CD4-positive, CD25-positive, alpha-beta regulatory T cell (primary cell): ENCODE measurements at regions not wholly inside any gene's neighbourhood (a gene's known extent, or its start where the extent isn't known, plus 50 kb on each side); places are given as distances from the start of the nearest gene placed in this dataset.

Source experiments
- ATAC-seq, 2 donors: fragments of 150-1000 bp; cut with Tn5 transposase; one replicate each; pipeline ENCODE4 v1.10.0; 2021; ENCODE audit warnings: low read depth in 2 of 2, moderate number of reproducible peaks in 2 of 2, moderate library complexity in 1 of 2
- DNase-seq, 3 donors: peaks; one replicate each; pipeline versions ENCODE4 v3.0.0 to v3.0.0-alpha.2; 2012 to 2022; ENCODE audit warnings: mixed read lengths in 1 of 3
- H3K27ac ChIP-seq: one replicate; pipeline ENCODE4 v1.7.0; 2013; ENCODE audit warnings: mild to moderate bottlenecking, low read length; ENCODE audit not compliant: insufficient read depth, poor library complexity, severe bottlenecking
- H3K27me3 ChIP-seq: one replicate; pipeline ENCODE4 v1.7.0; 2013; ENCODE audit warnings: low read length; ENCODE audit not compliant: control insufficient read depth, insufficient read depth
- H3K36me3 ChIP-seq: one replicate; pipeline ENCODE4 v1.7.0; 2013; ENCODE audit warnings: mild to moderate bottlenecking, low read length, moderate library complexity; ENCODE audit not compliant: control insufficient read depth, insufficient read depth
- H3K4me1 ChIP-seq: 2 replicates; pipeline ENCODE4 v1.7.0; 2013; ENCODE audit warnings: mild to moderate bottlenecking, low read length; ENCODE audit not compliant: insufficient read depth, control insufficient read depth, poor library complexity, severe bottlenecking
- H3K4me3 ChIP-seq: one replicate; pipeline ENCODE4 v1.7.0; 2013; ENCODE audit warnings: low read depth, mild to moderate bottlenecking, low read length, moderate library complexity
- H3K9me3 ChIP-seq, 2 experiments: 1 replicate in 1 of 2; 2 replicates in 1 of 2; pipeline ENCODE4 v1.7.0; 2013; ENCODE audit warnings: low read length in 2 of 2, mild to moderate bottlenecking in 1 of 2, moderate library complexity in 1 of 2; ENCODE audit not compliant: control insufficient read depth in 2 of 2
- H3K27ac Mint-ChIP-seq, 3 donors: one replicate each; pipeline ENCODE4 v1.8.0; 2020 to 2022; ENCODE audit warnings: mild to moderate bottlenecking in 3 of 3, mixed read lengths in 3 of 3, moderate library complexity in 2 of 3
- H3K27me3 Mint-ChIP-seq: one replicate; pipeline ENCODE4 v1.8.0; 2022; ENCODE audit warnings: mild to moderate bottlenecking, mixed read lengths
- H3K36me3 Mint-ChIP-seq: one replicate; pipeline ENCODE4 v1.8.0; 2020; ENCODE audit warnings: mixed read lengths
- H3K4me1 Mint-ChIP-seq, 4 donors: one replicate each; pipeline ENCODE4 v1.8.0; 2020 to 2022; ENCODE audit warnings: mixed read lengths in 4 of 4, mild to moderate bottlenecking in 1 of 4
- H3K4me3 Mint-ChIP-seq, 4 donors: one replicate each; pipeline ENCODE4 v1.8.0; 2020 to 2022; ENCODE audit warnings: mild to moderate bottlenecking in 4 of 4, mixed read lengths in 4 of 4, moderate library complexity in 3 of 4
- H3K9me3 Mint-ChIP-seq, 7 donors: one replicate each; pipeline ENCODE4 v1.8.0; 2020 to 2022; ENCODE audit warnings: mixed read lengths in 7 of 7, mild to moderate bottlenecking in 3 of 7, moderate library complexity in 2 of 7

- Mint-ChIP-seq H3K36me3 (no peaks in the 10 kb centered on the region), H3K4me3 (no peak overlapping the region), H3K4me1 (peaks cover 0 to 9% (median under 1%) of the 10 kb centered on the region in 4 donors), H3K27ac (peak overlapping the region in 1 of 3 donors; percentile 54), H3K27me3 (no peaks in the 10 kb centered on the region), H3K9me3 (peaks cover 1 to 37% (median 15%) of the 10 kb centered on the region in 7 donors)
- ATAC-seq (no peak), DNase-seq (no peak)
- H3K4me3 ChIP-seq: no peak overlapping the region
- H3K27ac ChIP-seq: no peak overlapping the region
- no peaks in the 10 kb centered on the region for H3K4me1 ChIP-seq
- no peaks in the 10 kb centered on the region for H3K27me3 ChIP-seq
- H3K36me3 ChIP-seq: no peaks in the 10 kb centered on the region
- H3K9me3 ChIP-seq: peaks cover 14 to 30% of the 10 kb centered on the region in 2 experiments
These were observed 401.7 kb upstream of the AUTS2 start for GRCh38 chr7:69196593-69196992.

- H3K4me1 ChIP-seq: no peaks in the 10 kb centered on the region
- Mint-ChIP-seq H3K36me3 (no peaks in the 10 kb centered on the region), H3K27ac (peak overlapping the region in 1 of 3 donors; percentile 38), H3K4me3 (no peak overlapping the region), H3K27me3 (no peaks in the 10 kb centered on the region), H3K4me1 (peaks cover 0 to 9% (median under 1%) of the 10 kb centered on the region in 4 donors), H3K9me3 (peaks cover 1 to 41% (median 15%) of the 10 kb centered on the region in 7 donors)
- ATAC-seq (no peak), DNase-seq (no peak)
- H3K4me3 ChIP-seq: no peak overlapping the region
- H3K9me3 ChIP-seq: peaks cover 12 to 30% of the 10 kb centered on the region in 2 experiments
- H3K36me3 ChIP-seq: no peaks in the 10 kb centered on the region
- no peak overlapping the region for H3K27ac ChIP-seq
- H3K27me3 ChIP-seq: no peaks in the 10 kb centered on the region
These were observed 400.0 kb upstream of the AUTS2 start for GRCh38 chr7:69198250-69198649.

GRCh38 chr7:69199041-69199440, 399.2 kb upstream of the AUTS2 start:
- DNase-seq (no peak), ATAC-seq (no peak)
- Histone ChIP-seq H3K27ac (peak overlapping the region; percentile 34), H3K9me3 (peaks cover 12 to 30% of the 10 kb centered on the region in 2 experiments), H3K4me1 (no peaks in the 10 kb centered on the region), H3K36me3 (no peaks in the 10 kb centered on the region), H3K4me3 (no peak overlapping the region), H3K27me3 (no peaks in the 10 kb centered on the region)
- Mint-ChIP-seq H3K4me1 (peaks cover 0 to 9% (median under 1%) of the 10 kb centered on the region in 4 donors), H3K27me3 (no peaks in the 10 kb centered on the region), H3K27ac (peak overlapping the region; percentile 53 to 87 (median 67)), H3K4me3 (no peak overlapping the region), H3K36me3 (no peaks in the 10 kb centered on the region), H3K9me3 (peaks cover 0 to 34% (median 14%) of the 10 kb centered on the region in 7 donors)

- Histone ChIP-seq H3K4me1 (no peaks in the 10 kb centered on the region), H3K27me3 (no peaks in the 10 kb centered on the region), H3K9me3 (peaks cover 13 to 32% of the 10 kb centered on the region in 2 experiments), H3K36me3 (no peaks in the 10 kb centered on the region), H3K27ac (peak overlapping the region; percentile 34), H3K4me3 (no peak overlapping the region)
- H3K27ac Mint-ChIP-seq: peak overlapping the region in 2 of 3 donors; percentile 67 to 87
- H3K36me3 Mint-ChIP-seq: no peaks in the 10 kb centered on the region
- ATAC-seq (no peak), DNase-seq (no peak)
- H3K4me1 Mint-ChIP-seq: peaks cover 0 to 9% (median under 1%) of the 10 kb centered on the region in 4 donors
- no peaks in the 10 kb centered on the region for H3K27me3 Mint-ChIP-seq
- H3K9me3 Mint-ChIP-seq: peaks cover 0 to 34% (median 11%) of the 10 kb centered on the region in 7 donors
- H3K4me3 Mint-ChIP-seq: no peak overlapping the region
These were observed 398.6 kb upstream of the AUTS2 start for GRCh38 chr7:69199661-69200060.

- H3K36me3 Mint-ChIP-seq: no peaks in the 10 kb centered on the region
- H3K27me3 ChIP-seq: no peaks in the 10 kb centered on the region
- no peak overlapping the region for H3K4me3 ChIP-seq
- H3K36me3 ChIP-seq: no peaks in the 10 kb centered on the region
- no peak overlapping the region for H3K4me3 Mint-ChIP-seq
- H3K4me1 ChIP-seq: no peaks in the 10 kb centered on the region
- no peak for DNase-seq
- H3K4me1 Mint-ChIP-seq: peaks cover 0 to 7% (median under 1%) of the 10 kb centered on the region in 4 donors
- H3K27me3 Mint-ChIP-seq: no peaks in the 10 kb centered on the region
- H3K27ac Mint-ChIP-seq: no peak overlapping the region
- H3K9me3 ChIP-seq: peaks cover 12 to 16% of the 10 kb centered on the region in 2 experiments
- H3K9me3 Mint-ChIP-seq: peaks cover 0 to 41% (median 13%) of the 10 kb centered on the region in 7 donors
- ATAC-seq: no peak
- H3K27ac ChIP-seq: no peak overlapping the region
These were observed 394.4 kb upstream of the AUTS2 start for GRCh38 chr7:69203871-69204270.

GRCh38 chr7:69204943-69205342, 393.3 kb upstream of the AUTS2 start:
- Mint-ChIP-seq H3K9me3 (peaks cover 0 to 32% (median 9%) of the 10 kb centered on the region in 7 donors), H3K27ac (peak overlapping the region in 1 of 3 donors; percentile 3), H3K27me3 (no peaks in the 10 kb centered on the region), H3K4me1 (no peaks in the 10 kb centered on the region), H3K4me3 (no peak overlapping the region), H3K36me3 (no peaks in the 10 kb centered on the region)
- Histone ChIP-seq H3K36me3 (no peaks in the 10 kb centered on the region), H3K9me3 (peaks cover 5 to 9% of the 10 kb centered on the region in 2 experiments), H3K4me3 (no peak overlapping the region), H3K4me1 (no peaks in the 10 kb centered on the region), H3K27me3 (no peaks in the 10 kb centered on the region), H3K27ac (no peak overlapping the region)
- DNase-seq: no peak
- ATAC-seq: no peak

GRCh38 chr7:69205581-69205980, 392.7 kb upstream of the AUTS2 start:
- no peaks in the 10 kb centered on the region for H3K4me1 ChIP-seq
- no peak overlapping the region for H3K4me3 Mint-ChIP-seq
- no peaks in the 10 kb centered on the region for H3K36me3 Mint-ChIP-seq
- no peaks in the 10 kb centered on the region for H3K27me3 ChIP-seq
- no peaks in the 10 kb centered on the region for H3K27me3 Mint-ChIP-seq
- DNase-seq: no peak
- H3K4me3 ChIP-seq: no peak overlapping the region
- no peaks in the 10 kb centered on the region for H3K4me1 Mint-ChIP-seq
- H3K27ac Mint-ChIP-seq: no peak overlapping the region
- H3K9me3 ChIP-seq: peaks cover 4 to 9% of the 10 kb centered on the region in 2 experiments
- no peak overlapping the region for H3K27ac ChIP-seq
- H3K9me3 Mint-ChIP-seq: peaks cover 0 to 32% (median 11%) of the 10 kb centered on the region in 7 donors
- no peaks in the 10 kb centered on the region for H3K36me3 ChIP-seq
- ATAC-seq: no peak

GRCh38 chr7:69208276-69208675, 390.0 kb upstream of the AUTS2 start:
- Mint-ChIP-seq H3K27ac (no peak overlapping the region), H3K4me1 (no peaks in the 10 kb centered on the region), H3K36me3 (no peaks in the 10 kb centered on the region), H3K9me3 (peaks cover 0 to 18% (median 7%) of the 10 kb centered on the region in 7 donors), H3K4me3 (no peak overlapping the region), H3K27me3 (no peaks in the 10 kb centered on the region)
- Histone ChIP-seq H3K9me3 (peaks cover 4% of the 10 kb centered on the region in 2 experiments), H3K4me3 (no peak overlapping the region), H3K27ac (no peak overlapping the region), H3K36me3 (no peaks in the 10 kb centered on the region), H3K4me1 (no peaks in the 10 kb centered on the region), H3K27me3 (no peaks in the 10 kb centered on the region)
- DNase-seq (no peak), ATAC-seq (no peak)
